ENCODE measurements at regions not wholly inside any gene's neighbourhood (a gene's known extent, or its start where the extent isn't known, plus 50 kb on each side); places are given as distances from the start of the nearest gene placed in this dataset.

DNA sequence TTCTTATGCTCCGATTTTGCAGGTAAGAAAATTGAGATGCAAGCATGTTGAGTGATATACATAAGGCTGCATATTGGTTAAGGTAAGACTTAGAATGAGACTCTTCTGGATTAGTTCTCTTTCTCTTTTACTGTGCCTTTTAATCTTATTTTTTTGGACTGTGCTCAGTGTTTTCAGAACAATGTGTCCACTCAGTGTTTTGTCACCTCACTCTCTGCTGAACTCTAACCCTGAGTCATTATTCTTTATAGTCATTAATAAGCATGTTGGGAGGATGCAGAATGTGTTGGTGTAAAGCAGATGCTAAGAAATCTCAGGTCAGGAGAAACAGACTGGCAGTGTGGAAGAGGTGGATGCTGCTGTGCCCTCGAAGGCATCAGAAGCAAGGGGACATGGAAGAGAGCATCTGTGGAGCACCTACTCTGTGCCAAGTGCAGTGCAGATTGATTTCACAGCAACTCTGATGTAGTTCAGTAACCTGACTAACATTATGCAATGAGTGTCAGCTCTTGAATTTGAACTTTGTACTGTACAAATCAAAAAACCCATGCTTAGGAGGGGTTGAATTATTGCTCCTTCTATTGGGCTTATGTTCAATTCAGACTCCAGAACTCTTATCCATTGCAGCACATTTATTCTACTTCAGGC is 80.7 kb upstream of the LARGE1 start:
- DNase-seq, result no peak
- H3K4me1 ChIP-seq, result no peaks in the 10 kb centered on the region
- H3K4me3 ChIP-seq, result no peak overlapping the region
- intact Hi-C loops (cut with DNase I; ENCODE audit: low total_unique reads), result no loop called here
- H3K36me3 ChIP-seq, result no peaks in the 10 kb centered on the region
- TF ChIP-seq, protein P1, sequence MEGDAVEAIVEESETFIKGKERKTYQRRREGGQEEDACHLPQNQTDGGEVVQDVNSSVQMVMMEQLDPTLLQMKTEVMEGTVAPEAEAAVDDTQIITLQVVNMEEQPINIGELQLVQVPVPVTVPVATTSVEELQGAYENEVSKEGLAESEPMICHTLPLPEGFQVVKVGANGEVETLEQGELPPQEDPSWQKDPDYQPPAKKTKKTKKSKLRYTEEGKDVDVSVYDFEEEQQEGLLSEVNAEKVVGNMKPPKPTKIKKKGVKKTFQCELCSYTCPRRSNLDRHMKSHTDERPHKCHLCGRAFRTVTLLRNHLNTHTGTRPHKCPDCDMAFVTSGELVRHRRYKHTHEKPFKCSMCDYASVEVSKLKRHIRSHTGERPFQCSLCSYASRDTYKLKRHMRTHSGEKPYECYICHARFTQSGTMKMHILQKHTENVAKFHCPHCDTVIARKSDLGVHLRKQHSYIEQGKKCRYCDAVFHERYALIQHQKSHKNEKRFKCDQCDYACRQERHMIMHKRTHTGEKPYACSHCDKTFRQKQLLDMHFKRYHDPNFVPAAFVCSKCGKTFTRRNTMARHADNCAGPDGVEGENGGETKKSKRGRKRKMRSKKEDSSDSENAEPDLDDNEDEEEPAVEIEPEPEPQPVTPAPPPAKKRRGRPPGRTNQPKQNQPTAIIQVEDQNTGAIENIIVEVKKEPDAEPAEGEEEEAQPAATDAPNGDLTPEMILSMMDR (IDR thresholded peaks at IDR 0.05), result no peak
- no peaks in the 10 kb centered on the region for H3K27me3 ChIP-seq
- H3K27ac ChIP-seq, result no peak overlapping the region
- peaks cover 0 to 22% (median 11%) of the 10 kb centered on the region in 3 donors for H3K9me3 ChIP-seq

- intact Hi-C loops (cut with DNase I; ENCODE audit: low total_unique reads), result no loop called here
- no peaks in the 10 kb centered on the region for H3K4me1 ChIP-seq
- H3K27ac ChIP-seq, result no peak overlapping the region
- DNase-seq, result no peak
- no peaks in the 10 kb centered on the region for H3K36me3 ChIP-seq
- no peaks in the 10 kb centered on the region for H3K27me3 ChIP-seq
- TF ChIP-seq, protein P1 (IDR thresholded peaks at IDR 0.05), result no peak
- peaks cover 0 to 22% (median 11%) of the 10 kb centered on the region in 3 donors for H3K9me3 ChIP-seq
- H3K4me3 ChIP-seq, result no peak overlapping the region
These were observed 81.6 kb upstream of the LARGE1 start for GRCh38 chr22:34001701-34002466.

DNA sequence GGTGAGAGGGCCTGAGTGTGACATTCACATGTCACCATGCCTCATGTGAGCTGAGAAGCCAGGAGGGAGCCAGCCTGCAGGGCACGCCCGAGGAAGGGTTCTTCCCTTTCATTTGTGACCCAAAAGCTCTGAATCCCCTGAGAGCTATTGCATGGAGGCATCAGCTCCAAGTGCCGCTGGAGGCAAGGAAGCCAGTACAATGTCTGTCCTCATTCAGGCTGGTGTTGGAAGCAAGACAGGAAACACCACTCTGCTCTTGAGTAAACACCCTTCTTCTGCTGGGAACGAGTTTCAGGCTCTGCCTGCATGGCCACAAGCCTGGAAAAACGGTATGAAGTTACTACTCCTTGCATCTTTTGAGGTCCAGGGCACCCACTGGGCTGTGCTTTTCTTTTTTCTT is 83.8 kb upstream of the LARGE1 start:
- Histone ChIP-seq H3K27me3 (no peaks in the 10 kb centered on the region), H3K4me3 (no peak overlapping the region), H3K27ac (no peak overlapping the region), H3K9me3 (peaks cover 0 to 12% (median 3%) of the 10 kb centered on the region in 3 donors), H3K36me3 (no peaks in the 10 kb centered on the region), H3K4me1 (no peaks in the 10 kb centered on the region)
- TF ChIP-seq, protein P1 (IDR thresholded peaks at IDR 0.05), result no peak
- no peak for DNase-seq
- intact Hi-C loops (cut with DNase I; ENCODE audit: low total_unique reads), result no loop called here

GRCh38 chr22:34010259-34010658 is 90.0 kb upstream of the LARGE1 start:
- no peak for DNase-seq
- Histone ChIP-seq H3K27ac (no peak overlapping the region), H3K9me3 (peaks cover 0 to 8% (median 4%) of the 10 kb centered on the region in 3 donors), H3K36me3 (no peaks in the 10 kb centered on the region), H3K4me3 (no peak overlapping the region), H3K4me1 (no peaks in the 10 kb centered on the region), H3K27me3 (no peaks in the 10 kb centered on the region)
- TF ChIP-seq, protein P1 (IDR thresholded peaks at IDR 0.05), result no peak
- intact Hi-C loops (cut with DNase I; ENCODE audit: low total_unique reads), result no loop called here

- TF ChIP-seq, protein P1 (IDR thresholded peaks at IDR 0.05), result no peak
These were observed 95.4 kb upstream of the LARGE1 start for GRCh38 chr22:34015642-34016041.

More at GRCh38 chr22:34015642-34016041, 95.4 kb upstream of the LARGE1 start:
- H3K36me3 ChIP-seq, result no peaks in the 10 kb centered on the region
- H3K9me3 ChIP-seq, result peaks cover 0 to 8% (median 4%) of the 10 kb centered on the region in 3 donors
- no peaks in the 10 kb centered on the region for H3K4me1 ChIP-seq
- DNase-seq, result no peak
- no peak overlapping the region for H3K27ac ChIP-seq
- no peak overlapping the region for H3K4me3 ChIP-seq
- intact Hi-C loops (cut with DNase I; ENCODE audit: low total_unique reads), result no loop called here
- H3K27me3 ChIP-seq, result no peaks in the 10 kb centered on the region

Data from tibial artery (tissue), 4 donors.